ENCODE measurements at regions not wholly inside any gene's neighbourhood (a gene's known extent, or its start where the extent isn't known, plus 50 kb on each side); places are given as distances from the start of the nearest gene placed in this dataset.
A peak's percentile ranks its signal among the peaks of the same experiment; 100 is the strongest.

DNA sequence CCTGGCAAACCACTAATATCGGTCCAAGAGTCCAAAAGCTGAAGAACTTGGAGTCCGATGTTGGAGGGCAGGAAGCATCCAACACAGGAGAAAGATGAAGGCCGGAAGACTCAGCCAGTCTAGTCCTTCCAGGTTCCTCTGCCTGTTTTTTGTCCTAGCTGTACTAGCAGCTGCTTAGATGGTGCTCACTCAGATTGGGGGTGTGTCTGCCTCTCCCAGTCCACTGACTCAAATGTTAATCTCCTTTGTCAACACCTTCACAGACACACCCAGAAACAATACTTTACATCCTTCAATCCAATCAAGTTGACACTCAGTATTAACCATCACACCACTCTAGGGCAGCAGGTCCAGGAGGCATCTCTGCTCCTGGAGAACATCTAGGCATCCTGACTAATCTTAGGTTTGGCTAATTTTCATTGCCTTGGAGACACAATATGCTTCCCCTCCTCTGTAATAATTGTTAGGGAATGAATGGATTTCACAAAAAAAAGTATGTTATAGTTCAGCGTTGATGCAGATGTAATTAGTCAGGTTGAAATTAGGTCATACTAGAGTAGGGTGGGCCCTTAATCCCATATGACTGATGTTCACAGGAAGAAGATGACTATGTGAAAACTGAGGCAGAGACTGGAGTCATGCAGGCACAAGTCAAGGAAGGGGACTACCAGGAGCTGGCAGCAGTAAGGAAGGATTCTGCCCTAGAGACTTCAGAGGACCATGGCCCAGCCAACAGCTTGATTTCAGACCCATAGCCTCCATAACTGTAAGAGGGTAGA lies 183.4 kb downstream of the RBM26 start:
- Mint-ChIP-seq H3K36me3 (ENCODE audit: insufficient read depth in 2 of 2) (no peaks in the 10 kb centered on the region), H3K4me3 (no peak overlapping the region), H3K9me3 (no peaks in the 10 kb centered on the region), H3K27me3 (ENCODE audit: low read depth) (peaks cover 21% of the 10 kb centered on the region), H3K4me1 (ENCODE audit: low read depth) (no peaks in the 10 kb centered on the region), H3K27ac (no peak overlapping the region)
- DNase-seq: no peak
- no peak for ATAC-seq (replicated peaks in 1 of 2)

GRCh38 chr13:79212064-79212619 lies 193.9 kb downstream of the RBM26 start:
- DNase-seq: no peak

DNA sequence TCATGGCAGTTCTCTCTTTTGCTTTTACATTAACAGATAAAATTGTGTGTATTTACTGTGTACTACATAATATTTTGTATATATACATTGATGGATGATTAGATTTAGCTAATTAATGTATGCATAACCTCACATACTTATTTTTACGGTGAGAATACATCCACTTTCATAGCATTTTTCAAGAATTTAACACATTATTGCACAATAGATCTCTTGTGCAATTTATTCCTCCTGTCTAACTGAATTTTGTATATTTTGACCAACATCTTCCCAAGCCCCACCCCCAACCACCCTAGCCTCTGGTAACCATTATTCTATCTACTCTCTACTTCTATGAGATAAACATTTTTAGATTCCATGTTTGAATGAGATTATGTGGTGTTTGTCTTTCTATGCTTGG lies 194.7 kb downstream of the RBM26 start:
- no peak for ATAC-seq (replicated peaks in 1 of 2)
- Mint-ChIP-seq H3K36me3 (ENCODE audit: insufficient read depth in 2 of 2) (no peaks in the 10 kb centered on the region), H3K4me1 (ENCODE audit: low read depth) (no peaks in the 10 kb centered on the region), H3K9me3 (no peaks in the 10 kb centered on the region), H3K27ac (no peak overlapping the region), H3K27me3 (ENCODE audit: low read depth) (peaks cover 29% of the 10 kb centered on the region), H3K4me3 (no peak overlapping the region)
- DNase-seq: no peak

More at GRCh38 chr13:79212064-79212619, 193.9 kb downstream of the RBM26 start:
- no peaks in the 10 kb centered on the region for H3K4me1 Mint-ChIP-seq (ENCODE audit: low read depth)
- no peaks in the 10 kb centered on the region for H3K36me3 Mint-ChIP-seq (ENCODE audit: insufficient read depth in 2 of 2)
- H3K9me3 Mint-ChIP-seq: no peaks in the 10 kb centered on the region
- no peak overlapping the region for H3K27ac Mint-ChIP-seq
- no peak for ATAC-seq (replicated peaks in 1 of 2)
- H3K4me3 Mint-ChIP-seq: no peak overlapping the region
- H3K27me3 Mint-ChIP-seq (ENCODE audit: low read depth): peaks cover 37% of the 10 kb centered on the region

DNA sequence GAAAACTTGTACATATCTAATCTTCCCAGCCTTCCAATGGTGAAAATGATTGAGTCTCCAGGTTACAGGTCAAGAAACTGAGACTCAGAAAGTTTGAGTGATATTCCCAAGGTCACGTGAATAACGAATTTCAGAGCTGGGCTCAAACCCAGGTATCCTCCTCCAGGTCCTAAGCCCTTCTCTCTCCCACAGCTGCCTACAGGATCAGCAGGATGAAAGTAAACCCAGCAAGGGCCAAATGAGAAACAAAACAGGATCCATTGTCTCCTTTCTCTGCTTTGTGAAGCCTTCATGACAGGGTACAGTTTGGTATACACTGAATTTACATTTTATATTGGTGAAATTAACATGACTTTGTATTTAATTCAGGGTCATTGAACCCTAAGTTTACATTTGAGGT lies 208.1 kb downstream of the RBM26 start:
- H3K36me3 Mint-ChIP-seq (ENCODE audit: insufficient read depth in 2 of 2): peaks cover 0 to 5% of the 10 kb centered on the region in 2 donors
- H3K4me3 Mint-ChIP-seq: no peak overlapping the region
- peaks cover 13% of the 10 kb centered on the region for H3K27me3 Mint-ChIP-seq (ENCODE audit: low read depth)
- DNase-seq (no peak), ATAC-seq (replicated peaks in 1 of 2) (no peak)
- H3K4me1 Mint-ChIP-seq (ENCODE audit: low read depth): peaks cover 33% of the 10 kb centered on the region
- no peak overlapping the region for H3K27ac Mint-ChIP-seq
- H3K9me3 Mint-ChIP-seq: peaks cover 5 to 6% of the 10 kb centered on the region in 2 donors

GRCh38 chr13:79196843-79197242 lies 209.2 kb downstream of the RBM26 start:
- Mint-ChIP-seq H3K36me3 (ENCODE audit: insufficient read depth in 2 of 2) (peaks cover 0 to 5% of the 10 kb centered on the region in 2 donors), H3K27me3 (ENCODE audit: low read depth) (peaks cover 8% of the 10 kb centered on the region), H3K4me1 (ENCODE audit: low read depth) (peaks cover 38% of the 10 kb centered on the region), H3K9me3 (peaks cover 5 to 6% of the 10 kb centered on the region in 2 donors), H3K4me3 (no peak overlapping the region), H3K27ac (no peak overlapping the region)
- ATAC-seq (replicated peaks in 1 of 2) (no peak), DNase-seq (no peak)

GRCh38 chr13:79196366-79196765 lies 209.7 kb downstream of the RBM26 start:
- peaks cover 0 to 5% of the 10 kb centered on the region in 2 donors for H3K36me3 Mint-ChIP-seq (ENCODE audit: insufficient read depth in 2 of 2)
- H3K27ac Mint-ChIP-seq: no peak overlapping the region
- H3K4me3 Mint-ChIP-seq: peak overlapping the region in 1 of 2 donors; percentile 34
- ATAC-seq (replicated peaks in 1 of 2) (peak; percentile 54 to 68), DNase-seq (peak; percentile 2 to 9)
- H3K27me3 Mint-ChIP-seq (ENCODE audit: low read depth): peaks cover 3% of the 10 kb centered on the region
- H3K9me3 Mint-ChIP-seq: peaks cover 5 to 6% of the 10 kb centered on the region in 2 donors
- peaks cover 38% of the 10 kb centered on the region for H3K4me1 Mint-ChIP-seq (ENCODE audit: low read depth)

DNA sequence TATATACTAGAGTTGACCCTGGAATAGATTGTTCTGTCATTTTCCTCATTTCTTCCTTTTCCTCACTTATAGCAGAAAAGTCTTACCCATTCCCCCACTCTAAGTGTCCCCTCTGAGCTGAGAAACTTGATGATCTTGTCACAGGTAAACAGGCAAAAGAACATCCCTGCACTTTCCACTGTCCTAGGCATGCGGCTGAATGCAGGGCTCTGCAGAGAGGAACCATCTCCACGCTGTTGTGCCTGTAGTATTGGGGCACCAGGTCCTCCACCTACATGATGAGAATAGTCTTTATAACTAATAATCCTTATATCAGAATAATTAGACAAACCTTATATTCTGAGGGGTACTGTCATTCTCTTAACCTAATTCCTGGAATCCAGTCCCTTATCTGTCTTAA lies 211.3 kb downstream of the RBM26 start:
- ATAC-seq (replicated peaks in 1 of 2) (peak in 1 of 2 donors; percentile 15), DNase-seq (no peak)
- H3K27me3 Mint-ChIP-seq (ENCODE audit: low read depth): no peaks in the 10 kb centered on the region
- H3K27ac Mint-ChIP-seq: peak overlapping the region; percentile 21
- peaks cover 38% of the 10 kb centered on the region for H3K4me1 Mint-ChIP-seq (ENCODE audit: low read depth)
- peak overlapping the region; percentile 38 to 54 for H3K4me3 Mint-ChIP-seq
- peaks cover 5 to 6% of the 10 kb centered on the region in 2 donors for H3K9me3 Mint-ChIP-seq
- H3K36me3 Mint-ChIP-seq (ENCODE audit: insufficient read depth in 2 of 2): peaks cover 0 to 5% of the 10 kb centered on the region in 2 donors

DNA sequence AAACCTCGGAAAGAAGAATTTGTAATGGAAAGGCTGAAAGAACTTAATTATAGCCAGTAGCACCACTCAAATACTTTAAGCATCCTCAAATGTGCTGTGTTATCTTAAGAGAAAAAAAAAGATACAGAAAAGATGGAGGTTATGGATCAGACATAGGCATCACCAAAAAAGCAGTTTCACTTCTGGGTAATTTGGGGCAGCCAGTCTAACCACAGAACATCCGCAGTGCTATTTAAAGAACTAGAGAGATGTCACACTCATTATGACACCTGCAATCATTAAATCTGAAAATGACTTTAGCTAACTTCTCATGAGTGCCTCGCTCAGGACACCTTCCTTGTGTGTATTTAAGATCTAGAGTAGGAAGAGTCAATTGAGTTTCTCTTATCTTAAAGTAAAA lies 211.8 kb downstream of the RBM26 start:
- Mint-ChIP-seq H3K27me3 (ENCODE audit: low read depth) (no peaks in the 10 kb centered on the region), H3K36me3 (ENCODE audit: insufficient read depth in 2 of 2) (peaks cover 0 to 5% of the 10 kb centered on the region in 2 donors), H3K4me3 (peak overlapping the region; percentile 38 to 54), H3K9me3 (peaks cover 5 to 6% of the 10 kb centered on the region in 2 donors), H3K27ac (peak overlapping the region; percentile 21), H3K4me1 (ENCODE audit: low read depth) (peaks cover 38% of the 10 kb centered on the region)
- peak; percentile 63 to 64 for DNase-seq
- ATAC-seq (replicated peaks in 1 of 2): peak; percentile 94 to 96

- DNase-seq: no peak
- H3K27ac Mint-ChIP-seq: no peak overlapping the region
- peaks cover 10% of the 10 kb centered on the region for H3K27me3 Mint-ChIP-seq (ENCODE audit: low read depth)
- peaks cover 0 to 4% of the 10 kb centered on the region in 2 donors for H3K36me3 Mint-ChIP-seq (ENCODE audit: insufficient read depth in 2 of 2)
- H3K4me1 Mint-ChIP-seq (ENCODE audit: low read depth): peaks cover 34% of the 10 kb centered on the region
- peaks cover 2 to 3% of the 10 kb centered on the region in 2 donors for H3K9me3 Mint-ChIP-seq
- no peak overlapping the region for H3K4me3 Mint-ChIP-seq
- no peak for ATAC-seq (replicated peaks in 1 of 2)
Measured at GRCh38 chr13:79191501-79191900, 214.6 kb downstream of the RBM26 start.

DNA sequence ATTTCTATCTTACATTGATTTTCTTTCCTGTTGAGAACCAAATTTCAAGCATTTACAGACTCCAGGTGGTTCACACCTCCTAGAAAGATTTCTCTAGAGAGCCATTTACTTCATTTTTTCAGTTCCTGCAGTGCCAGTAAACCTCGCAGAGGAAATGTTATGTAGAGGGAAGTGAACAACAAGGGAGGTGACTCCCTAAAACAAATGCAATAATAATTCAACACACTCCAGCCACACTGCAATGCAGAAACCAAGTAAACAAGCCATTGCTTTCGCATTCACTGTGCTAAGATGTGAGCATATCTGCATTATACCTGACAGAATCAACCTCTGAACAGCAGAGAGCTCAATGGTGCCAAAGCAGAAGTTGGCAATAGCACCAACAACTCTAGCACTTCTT lies 215.1 kb downstream of the RBM26 start:
- peaks cover 0 to under 1% of the 10 kb centered on the region in 2 donors for H3K36me3 Mint-ChIP-seq (ENCODE audit: insufficient read depth in 2 of 2)

DNA sequence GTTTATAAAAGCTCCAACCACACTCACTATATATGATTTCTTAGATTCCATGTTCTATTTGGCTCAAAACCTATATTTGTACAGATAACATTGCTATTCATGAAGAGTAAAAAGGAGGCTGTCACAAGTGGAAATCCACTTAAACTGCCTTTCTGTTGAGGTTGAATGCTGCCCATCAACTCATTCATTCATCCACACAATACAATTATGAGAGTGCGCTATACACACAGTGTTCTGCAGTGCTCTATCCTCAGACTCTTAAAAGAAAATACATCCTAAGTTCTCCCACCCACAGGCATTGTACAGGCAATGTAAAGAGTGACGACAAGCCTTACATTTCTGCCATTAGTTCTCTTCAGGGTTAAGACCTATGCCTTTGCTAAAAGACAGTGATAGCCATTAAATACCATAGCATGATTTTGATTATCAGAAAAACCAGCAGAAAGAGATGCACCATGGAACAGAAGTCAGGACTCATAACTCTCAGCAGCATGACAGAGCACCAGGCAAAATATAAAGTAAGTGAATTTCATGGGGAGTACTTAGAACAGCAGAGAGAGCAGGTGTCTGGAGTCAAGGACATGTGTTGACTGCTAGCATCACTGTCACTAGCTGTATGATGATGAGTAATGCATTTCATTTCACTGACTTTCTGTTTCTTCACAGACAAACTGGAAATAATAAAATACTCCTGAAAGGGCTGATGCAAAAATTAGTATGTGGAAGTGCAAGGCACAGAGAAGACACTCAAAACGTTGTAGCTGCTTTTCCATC lies 218.0 kb downstream of the RBM26 start:
- no peak overlapping the region for H3K4me3 Mint-ChIP-seq
- peaks cover 6% of the 10 kb centered on the region for H3K4me1 Mint-ChIP-seq (ENCODE audit: low read depth)
- no peak overlapping the region for H3K27ac Mint-ChIP-seq
- H3K36me3 Mint-ChIP-seq (ENCODE audit: insufficient read depth in 2 of 2): no peaks in the 10 kb centered on the region
- ATAC-seq (replicated peaks in 1 of 2): no peak
- H3K9me3 Mint-ChIP-seq: no peaks in the 10 kb centered on the region
- DNase-seq: no peak
- H3K27me3 Mint-ChIP-seq (ENCODE audit: low read depth): peaks cover 11% of the 10 kb centered on the region

More for the DNA sequence above, 215.1 kb downstream of the RBM26 start:
- Mint-ChIP-seq H3K4me1 (ENCODE audit: low read depth) (peaks cover 28% of the 10 kb centered on the region), H3K27ac (no peak overlapping the region), H3K27me3 (ENCODE audit: low read depth) (peaks cover 11% of the 10 kb centered on the region), H3K9me3 (peaks cover 0 to under 1% of the 10 kb centered on the region in 2 donors), H3K4me3 (no peak overlapping the region)
- ATAC-seq (replicated peaks in 1 of 2) (no peak), DNase-seq (no peak)

DNA sequence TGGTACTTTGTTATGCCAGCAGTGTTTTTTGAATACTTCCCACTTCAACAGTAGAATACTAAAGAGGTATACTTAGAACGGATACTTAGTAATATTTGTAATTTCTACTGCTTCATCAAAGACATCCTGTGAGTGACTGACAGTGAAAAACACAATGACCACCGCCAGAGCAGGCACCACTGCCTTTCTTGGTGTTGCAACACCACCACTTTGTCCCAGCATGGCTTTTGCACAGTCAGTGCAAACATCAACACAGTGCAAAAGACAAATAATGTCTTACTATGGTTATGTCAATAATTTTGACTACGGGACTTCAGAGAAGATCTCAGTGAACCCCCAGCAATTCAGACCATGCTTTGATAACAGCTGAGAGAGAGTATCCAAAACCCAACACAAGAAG lies 220.5 kb downstream of the RBM26 start:
- H3K27me3 Mint-ChIP-seq (ENCODE audit: low read depth): peaks cover 11% of the 10 kb centered on the region
- H3K4me1 Mint-ChIP-seq (ENCODE audit: low read depth): no peaks in the 10 kb centered on the region
- H3K36me3 Mint-ChIP-seq (ENCODE audit: insufficient read depth in 2 of 2): no peaks in the 10 kb centered on the region
- DNase-seq (no peak), ATAC-seq (replicated peaks in 1 of 2) (peak in 1 of 2 donors; percentile 42)
- no peak overlapping the region for H3K27ac Mint-ChIP-seq
- H3K9me3 Mint-ChIP-seq: no peaks in the 10 kb centered on the region
- H3K4me3 Mint-ChIP-seq: no peak overlapping the region

DNA sequence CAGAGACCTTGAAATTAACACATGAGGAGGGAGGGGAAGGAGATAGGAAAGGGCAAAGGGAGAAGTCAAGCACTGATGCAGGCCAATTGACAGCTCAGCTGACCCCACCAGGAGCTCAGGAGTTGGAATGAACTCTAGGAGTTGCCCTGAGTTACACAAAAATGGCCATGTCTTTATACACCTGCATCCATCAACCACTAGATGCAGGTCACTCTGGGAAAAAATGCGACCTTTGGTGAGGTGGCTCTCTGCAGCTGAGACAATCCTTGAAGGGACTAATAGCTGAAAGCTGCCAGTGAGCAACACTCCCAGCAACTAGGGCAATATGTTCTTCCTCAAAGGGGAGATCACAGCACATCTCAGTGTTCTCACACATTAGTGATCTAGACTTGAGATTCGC lies 222.8 kb downstream of the RBM26 start:
- Mint-ChIP-seq H3K36me3 (ENCODE audit: insufficient read depth in 2 of 2) (no peaks in the 10 kb centered on the region), H3K27me3 (ENCODE audit: low read depth) (peaks cover 19% of the 10 kb centered on the region)

More for the DNA sequence above, 222.8 kb downstream of the RBM26 start:
- ATAC-seq (replicated peaks in 1 of 2) (no peak), DNase-seq (no peak)
- peaks cover 2 to 3% of the 10 kb centered on the region in 2 donors for H3K9me3 Mint-ChIP-seq
- H3K4me3 Mint-ChIP-seq: no peak overlapping the region
- H3K27ac Mint-ChIP-seq: no peak overlapping the region
- no peaks in the 10 kb centered on the region for H3K4me1 Mint-ChIP-seq (ENCODE audit: low read depth)
